Midbrain (tissue), 1 donor: ENCODE measurements at regions not wholly inside any gene's neighbourhood (a gene's known extent, or its start where the extent isn't known, plus 50 kb on each side); places are given as distances from the start of the nearest gene placed in this dataset.

Experiments
- DNase-seq: peaks from one replicate; lab custom pipeline; 2025; lab: John Stamatoyannopoulos, UW

DNA sequence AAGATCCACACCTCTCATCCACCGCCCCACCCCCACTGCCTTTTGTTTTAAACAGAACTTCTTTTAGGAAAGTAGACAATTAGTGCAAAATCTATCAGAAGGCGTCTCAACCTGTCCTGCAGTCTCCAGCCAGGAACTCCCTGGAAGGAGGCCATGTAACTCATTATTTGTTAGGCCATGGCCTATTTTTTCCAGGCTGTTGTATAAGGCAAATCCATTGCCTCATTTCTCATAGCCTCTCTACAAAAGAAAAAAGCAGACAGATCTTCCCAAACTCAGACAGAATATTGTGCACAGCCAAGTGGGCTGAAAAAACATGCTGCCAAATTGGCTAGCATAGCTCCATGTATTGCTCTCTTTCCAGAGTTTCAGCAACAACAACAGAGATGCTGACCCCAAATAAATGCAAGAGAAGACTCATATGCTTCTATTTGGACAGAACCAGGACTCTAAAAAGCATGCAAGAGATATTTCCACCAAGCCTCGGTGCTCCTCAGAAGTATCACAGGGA lies 770.7 kb upstream of the CXADR start:
- peak; percentile 54 for DNase-seq

GRCh38 chr21:16742741-16743140 lies 770.1 kb upstream of the CXADR start:
- DNase-seq = no peak

DNA sequence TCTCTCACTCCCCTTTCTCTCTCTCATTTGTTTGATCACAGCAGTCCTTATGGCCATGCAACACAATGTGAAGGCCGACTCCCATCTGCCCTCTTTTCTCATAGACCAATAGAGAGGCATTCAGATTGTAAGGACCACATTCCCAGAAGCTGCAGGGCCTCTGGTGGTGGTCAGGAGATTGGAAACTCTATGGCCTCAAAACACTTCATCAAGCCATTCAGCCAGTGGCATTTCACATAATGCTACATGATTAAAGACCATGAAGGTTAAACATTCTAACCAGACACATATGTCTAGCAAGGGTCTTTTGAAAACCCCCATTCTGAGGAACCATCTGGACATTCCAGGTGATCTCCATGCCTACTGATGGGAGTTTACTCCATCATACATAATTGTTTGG lies 769.5 kb upstream of the CXADR start:
- DNase-seq = no peak

- DNase-seq = no peak
Measured at GRCh38 chr21:16750926-16751325, 761.9 kb upstream of the CXADR start.

- DNase-seq = peak; percentile 5
Measured at GRCh38 chr21:16751695-16752474, 761.0 kb upstream of the CXADR start.

DNA sequence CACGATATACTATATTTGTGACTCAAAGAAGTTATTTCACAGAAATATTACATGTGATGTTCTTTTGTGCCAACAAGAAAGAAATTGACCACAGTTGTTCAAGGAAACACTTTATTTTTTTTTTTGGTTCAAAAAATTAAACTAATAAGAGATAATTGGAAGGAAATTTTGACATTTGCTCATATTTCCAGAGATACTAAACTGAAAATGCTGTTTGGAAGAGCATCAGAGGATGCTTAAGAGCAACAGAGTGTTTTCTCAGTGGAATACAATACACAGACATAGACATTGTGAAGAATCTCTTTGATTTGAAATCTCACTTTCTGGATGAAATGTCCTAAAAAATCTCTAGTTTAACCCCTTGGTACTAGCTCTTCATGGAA lies 760.4 kb upstream of the CXADR start:
- no peak for DNase-seq

- no peak for DNase-seq
Measured at GRCh38 chr21:16755061-16755460, 757.8 kb upstream of the CXADR start.

GRCh38 chr21:16767201-16767600 lies 745.6 kb upstream of the CXADR start:
- DNase-seq = no peak

- DNase-seq = no peak
Measured at GRCh38 chr21:16768096-16768495, 744.7 kb upstream of the CXADR start.

- no peak for DNase-seq
Measured at GRCh38 chr21:16770266-16770665, 742.6 kb upstream of the CXADR start.

DNA sequence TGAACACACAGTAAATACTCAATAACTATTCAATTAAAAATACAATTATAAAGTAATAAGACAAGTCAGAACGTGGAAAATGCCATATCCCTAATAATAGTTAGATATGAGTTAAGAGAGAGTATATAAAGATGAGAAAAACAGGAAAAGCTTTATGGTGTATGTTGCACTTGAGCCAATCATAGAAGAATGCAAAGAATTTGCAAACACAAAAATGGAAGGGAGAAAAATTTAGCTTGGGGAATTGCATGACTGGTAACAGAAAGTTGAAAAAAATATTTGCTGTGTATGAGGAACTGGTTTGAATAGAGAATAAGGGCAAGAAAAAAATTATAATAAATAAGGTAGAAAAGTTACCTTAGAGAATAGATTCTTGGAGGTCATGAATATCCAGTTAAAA lies 739.6 kb upstream of the CXADR start:
- DNase-seq = no peak

GRCh38 chr21:16775076-16775475 lies 737.8 kb upstream of the CXADR start:
- peak; percentile 59 for DNase-seq

DNA sequence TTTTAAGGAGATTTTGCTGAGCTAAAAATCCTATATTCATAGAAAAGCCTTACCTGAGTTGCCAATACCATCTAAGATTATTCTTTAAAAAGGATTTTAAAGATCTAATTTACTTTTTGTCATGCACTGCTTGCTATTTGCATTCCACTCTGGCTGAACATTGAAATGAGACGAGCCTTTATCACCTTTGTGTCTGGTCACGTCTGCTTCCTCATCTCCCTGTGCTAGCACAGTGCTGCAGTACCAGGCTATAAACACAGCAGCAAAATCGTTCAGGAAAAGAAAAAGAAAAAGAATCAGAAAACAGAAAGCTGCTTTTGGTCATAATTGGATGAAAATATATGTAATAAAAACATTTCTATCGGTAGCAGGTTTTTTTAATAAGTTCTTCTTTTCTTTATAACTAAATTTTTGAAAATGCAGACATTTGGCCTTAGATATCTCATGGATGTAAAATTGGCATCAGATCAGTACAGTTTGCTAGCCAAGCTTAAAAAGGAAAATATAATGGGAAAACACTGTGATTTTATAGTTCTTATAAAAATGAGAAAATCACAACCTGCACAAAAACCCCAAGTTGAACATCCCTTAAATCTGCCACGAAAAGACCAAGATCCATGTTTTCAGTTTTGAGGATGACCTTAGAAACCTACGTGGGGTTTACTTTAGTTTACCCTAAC lies 735.7 kb upstream of the CXADR start:
- DNase-seq = no peak

DNA sequence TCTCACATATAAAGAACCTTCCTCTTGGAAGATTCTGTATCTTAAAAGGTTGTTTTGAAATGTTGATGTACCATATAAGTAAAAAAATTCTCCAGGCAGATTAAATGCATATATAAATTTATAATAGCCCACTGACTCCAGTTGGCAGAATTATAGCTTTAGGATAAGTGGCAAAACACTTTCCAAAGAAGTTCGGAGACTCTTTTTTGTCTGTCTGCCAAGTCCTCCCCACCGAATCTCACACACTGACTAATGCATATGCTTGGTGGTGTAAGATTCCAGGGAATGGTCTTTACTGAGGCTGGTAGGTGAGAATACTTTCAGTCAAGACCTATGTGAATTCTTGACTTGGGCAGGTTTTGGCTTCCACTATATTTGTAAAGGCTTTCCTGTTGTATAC lies 724.3 kb upstream of the CXADR start:
- no peak for DNase-seq

- DNase-seq = no peak
Measured at GRCh38 chr21:16789636-16790035, 723.2 kb upstream of the CXADR start.

- DNase-seq = peak; percentile 7
Measured at GRCh38 chr21:16792101-16792500, 720.7 kb upstream of the CXADR start.

GRCh38 chr21:16794950-16795349 lies 717.9 kb upstream of the CXADR start:
- peak; percentile 3 for DNase-seq

DNA sequence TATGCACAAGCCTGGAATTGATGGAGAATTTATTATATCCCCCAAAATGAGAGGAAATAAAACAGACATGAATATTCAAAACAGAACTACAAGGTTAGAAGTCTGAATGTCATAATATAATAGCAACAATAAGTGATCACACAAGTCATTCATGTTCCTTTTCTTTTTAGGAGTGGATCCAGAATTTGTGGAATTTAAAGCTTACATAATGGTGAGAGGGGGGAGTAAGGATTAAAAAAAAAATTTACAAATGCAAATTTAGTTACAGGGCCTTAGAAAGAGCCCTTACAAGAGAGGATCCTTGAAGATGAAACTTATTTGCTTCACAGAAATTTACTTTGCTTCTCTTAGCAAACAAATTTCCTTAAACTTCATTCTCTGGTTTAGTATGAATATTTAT lies 716.1 kb upstream of the CXADR start:
- DNase-seq = no peak

DNA sequence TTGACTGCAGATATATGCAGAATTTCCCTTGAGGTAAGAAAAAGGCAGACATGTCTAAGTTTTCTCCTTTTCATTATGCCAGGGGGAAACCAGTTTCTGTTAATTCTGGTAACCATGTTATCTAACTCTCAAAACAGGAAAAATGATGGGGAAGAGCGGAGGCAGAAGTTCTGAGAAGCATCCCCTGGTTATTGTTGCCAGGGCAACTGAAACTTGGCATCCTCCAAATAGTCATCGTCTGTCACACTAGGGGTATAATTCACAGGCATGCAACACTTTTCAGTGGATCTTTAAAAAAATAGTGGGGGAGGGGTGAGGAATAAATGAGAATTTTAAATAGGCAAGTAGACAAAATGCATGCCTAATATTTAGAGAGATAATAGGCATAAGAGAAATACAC lies 715.3 kb upstream of the CXADR start:
- no peak for DNase-seq

- no peak for DNase-seq
Measured at GRCh38 chr21:16797966-16798365, 714.9 kb upstream of the CXADR start.

GRCh38 chr21:16800536-16801275 lies 712.1 kb upstream of the CXADR start:
- DNase-seq = no peak

DNA sequence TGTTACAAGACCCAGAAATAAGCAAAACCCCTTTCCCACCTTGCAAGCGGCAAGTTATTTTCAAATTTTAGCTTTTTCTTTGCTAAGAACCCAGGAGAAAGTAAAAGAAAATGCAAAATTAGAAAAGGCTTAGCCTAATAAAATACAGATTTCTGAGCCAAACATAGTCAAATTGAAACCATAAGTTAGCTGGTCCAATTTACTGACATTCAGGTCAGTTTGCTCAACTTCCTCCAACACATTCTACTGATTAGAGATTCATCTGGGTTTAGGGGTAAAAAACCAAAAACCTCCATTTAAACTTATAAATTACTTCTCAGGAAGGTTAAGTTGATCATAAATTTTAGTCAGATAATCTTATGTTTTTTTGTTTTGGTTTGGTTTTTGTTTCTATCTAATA lies 701.8 kb upstream of the CXADR start:
- no peak for DNase-seq

GRCh38 chr21:16811970-16812369 lies 700.9 kb upstream of the CXADR start:
- no peak for DNase-seq
